K562 (cell line): ENCODE measurements at regions not wholly inside any gene's neighbourhood (a gene's known extent, or its start where the extent isn't known, plus 50 kb on each side); places are given as distances from the start of the nearest gene placed in this dataset.

Experiments
- ATAC-seq: fragments of 200-7000 bp; cut with Tn5 transposase; 3 replicates; pipeline ENCODE4 v1.9.1; 2020; ENCODE audit warnings: moderate library complexity
- BruUV-seq: library from RNA; stranded (reverse); fragments of 400-500 nt; replicated peaks from 2 replicates; lab custom pipeline; 2021; lab: Mats Ljungman, UMichigan
- CTCF ChIA-PET: fragments of 300-600 bp; formaldehyde crosslinking; extraction: SDS; loops from one replicate; lab custom pipeline; 2021; ENCODE audit warnings: low intra/inter-chr PET ratio; lab: Yijun Ruan, JAX
- POLR2A ChIA-PET: fragments of 300-600, 350-650 bp; sonication (Branson Sonifier 250); formaldehyde crosslinking; extraction: SDS; loops from one replicate; lab custom pipeline; 2021; ENCODE audit warnings: antibody characterized with exemption, inconsistent platforms; lab: Yijun Ruan, JAX
- DNase-seq, 4 experiments: peaks; one replicate each; pipeline versions ENCODE4 v3.0.0 to v3.0.0-alpha.2; 2011 to 2018; ENCODE audit warnings: low spot score in 3 of 4, mixed read lengths in 3 of 4; ENCODE audit errors: extremely low read depth in 1 of 4
- FAIRE-seq: peaks from 2 replicates; lab custom pipeline; 2011; peaks lifted over from hg19 to GRCh38; lab: Jason Lieb, UNC
- H2AFZ ChIP-seq: 2 replicates; pipeline ENCODE4 v1.6.0; 2011; ENCODE audit warnings: low read depth, low read length, control low read depth, inconsistent platforms
- H3K27ac ChIP-seq: fragments of 200-600 bp; 3 replicates; pipeline ENCODE4 v1.8.0; 2011; ENCODE audit warnings: low read depth, mild to moderate bottlenecking, control low read depth, inconsistent platforms, low read length, moderate library complexity, mixed read lengths; ENCODE audit errors: extremely low read depth
- H3K27me3 ChIP-seq, 2 experiments: fragments of 300-600 bp in 1 of 2; 2 replicates in 1 of 2; 3 replicates in 1 of 2; pipeline versions ENCODE4 v1.6.0 to v1.8.0; 2011; ENCODE audit warnings: inconsistent platforms in 2 of 2, low read length in 2 of 2, mild to moderate bottlenecking in 1 of 2, mixed read lengths in 1 of 2, moderate library complexity in 1 of 2; ENCODE audit not compliant: control insufficient read depth in 2 of 2, insufficient read depth in 2 of 2
- H3K36me3 ChIP-seq: fragments of 300-600 bp; 3 replicates; pipeline ENCODE4 v1.8.0; 2011; ENCODE audit warnings: mild to moderate bottlenecking, low read length, inconsistent platforms; ENCODE audit not compliant: control insufficient read depth, insufficient read depth
- H3K4me1 ChIP-seq, 2 experiments: fragments of 200-600 bp in 1 of 2; replicated peaks in 1 of 2; 2 replicates in 1 of 2; 3 replicates in 1 of 2; pipeline versions ENCODE4 v1.5.1 to v1.8.0; 2011; ENCODE audit warnings: inconsistent platforms in 2 of 2, low read length in 2 of 2, mild to moderate bottlenecking in 1 of 2, mixed read lengths in 1 of 2, moderate library complexity in 1 of 2; ENCODE audit not compliant: control insufficient read depth in 2 of 2, insufficient read depth in 2 of 2
- H3K4me2 ChIP-seq: 2 replicates; pipeline ENCODE4 v1.6.1; 2011; ENCODE audit warnings: low read length, control low read depth, inconsistent platforms, mixed read lengths; ENCODE audit not compliant: insufficient read depth
- H3K4me3 ChIP-seq: fragments of 200-600 bp; sonication (generic), shearing (Covaris generic); 2 replicates; pipeline ENCODE4 v1.5.1; 2016; ENCODE audit warnings: control low read depth, inconsistent platforms
- H3K79me2 ChIP-seq: fragments of 200-600 bp; 3 replicates; pipeline ENCODE4 v1.8.0; 2011; ENCODE audit warnings: low read length, inconsistent platforms; ENCODE audit not compliant: control insufficient read depth, insufficient read depth
- H3K9ac ChIP-seq, 2 experiments: 2 replicates each; pipeline versions ENCODE4 v1.6.0 to v1.6.1; 2011; ENCODE audit warnings: low read depth in 2 of 2, low read length in 2 of 2, control low read depth in 1 of 2, inconsistent platforms in 1 of 2, mild to moderate bottlenecking in 1 of 2, mixed read lengths in 1 of 2; ENCODE audit not compliant: insufficient read depth in 1 of 2
- H3K9me1 ChIP-seq: one replicate; pipeline ENCODE4 v1.6.0; 2011; ENCODE audit warnings: inconsistent platforms, mild to moderate bottlenecking, low read length, moderate library complexity; ENCODE audit not compliant: control insufficient read depth, insufficient read depth
- H3K9me3 ChIP-seq: replicated peaks from 2 replicates; pipeline ENCODE4 v1.5.1; 2011; ENCODE audit warnings: low read depth, low read length, inconsistent platforms; ENCODE audit not compliant: control insufficient read depth, insufficient read depth
- H4K20me1 ChIP-seq: replicated peaks from 2 replicates; pipeline ENCODE4 v1.6.1; 2011; ENCODE audit warnings: low read length, inconsistent platforms, mixed read lengths; ENCODE audit not compliant: control insufficient read depth, insufficient read depth
- ARID3B ChIP-seq: fragments of 250-450 bp; sonication (Bioruptor Pico); IDR thresholded peaks from 2 replicates; pipeline ENCODE4 v1.4.0; 2020; ENCODE audit warnings: borderline replicate concordance
- BMI1 ChIP-seq: fragments of 150-350 bp; IDR thresholded peaks from 2 replicates; pipeline ENCODE4 v1.6.1; 2014; ENCODE audit warnings: low read length
- E2F8 ChIP-seq: fragments of 450-650 bp; IDR thresholded peaks from 2 replicates; pipeline ENCODE4 v1.7.1; 2018; ENCODE audit warnings: mild to moderate bottlenecking, low read depth; ENCODE audit not compliant: partially characterized antibody
- HDGF ChIP-seq: fragments of 450-650 bp; IDR thresholded peaks from 2 replicates; pipeline ENCODE4 v1.6.1; 2016
- MAFG ChIP-seq: fragments of 450-650 bp; conservative IDR thresholded peaks from 2 replicates; pipeline ENCODE4 v1.6.1; 2016; ENCODE audit warnings: missing genetic modification characterization, missing compliant biosample characterization
- MLX ChIP-seq, 2 experiments: fragments of 450-650 bp in 1 of 2; sonication (generic) in 1 of 2; formaldehyde crosslinking; conservative IDR thresholded peaks; 2 replicates each; pipeline versions ENCODE4 v1.4.0 to v1.8.1; 2020 to 2022; ENCODE audit warnings: mild to moderate bottlenecking in 1 of 2, missing genetic modification reagents in 1 of 2
- NKRF ChIP-seq: fragments of 450-650 bp; IDR thresholded peaks from 2 replicates; pipeline ENCODE4 v1.6.1; 2016; ENCODE audit warnings: borderline replicate concordance
- POLR2A ChIP-seq: fragments of 450-650 bp; conservative IDR thresholded peaks from 2 replicates; pipeline ENCODE4 v1.6.1; 2016
- RBM25 ChIP-seq: fragments of 200-400 bp; formaldehyde crosslinking; IDR thresholded peaks from 2 replicates; pipeline ENCODE4 v1.6.1; 2018; ENCODE audit warnings: low read length, low read depth, moderate library complexity; ENCODE audit not compliant: severe bottlenecking
- RBM39 ChIP-seq: fragments of 200-400 bp; formaldehyde crosslinking; optimal IDR thresholded peaks from 2 replicates; pipeline ENCODE3; 2018; ENCODE audit warnings: low read depth, low read length
- SAFB2 ChIP-seq: fragments of 200-400 bp; formaldehyde crosslinking; IDR thresholded peaks from 2 replicates; pipeline ENCODE4 v1.6.1; 2018; ENCODE audit warnings: borderline replicate concordance, low read length, low read depth, moderate library complexity; ENCODE audit not compliant: severe bottlenecking
- SIN3B ChIP-seq: fragments of 450-650 bp; IDR thresholded peaks from 2 replicates; pipeline ENCODE4 v1.6.1; 2017; ENCODE audit warnings: low read depth, mild to moderate bottlenecking, moderate library complexity
- SMARCA5 ChIP-seq: fragments of 450-650 bp; IDR thresholded peaks from 2 replicates; pipeline ENCODE4 v1.6.1; 2016
- TAF15 ChIP-seq: fragments of 200-400 bp; formaldehyde crosslinking; IDR thresholded peaks from 2 replicates; pipeline ENCODE4 v1.6.1; 2017; ENCODE audit warnings: mild to moderate bottlenecking, low read depth, low read length, moderate library complexity
- ZNF124 ChIP-seq: sonication (generic); formaldehyde crosslinking; IDR thresholded peaks from 2 replicates; pipeline ENCODE4 v1.8.1; 2022; ENCODE audit warnings: missing genetic modification reagents
- ZNF696 ChIP-seq: fragments of 250-450 bp; sonication (Bioruptor Pico); conservative IDR thresholded peaks from 2 replicates; pipeline ENCODE4 v1.4.0; 2020; ENCODE audit warnings: mild to moderate bottlenecking, moderate library complexity
- WGBS: fragments of 100-300 bp; shearing (Covaris generic); methylation state at CpG from one replicate; pipeline ENCODE4 v1.1.6; 2016; ENCODE audit warnings: low coverage, mixed read lengths; ENCODE audit not compliant: insufficient coverage; ENCODE audit errors: missing lambda C conversion rate; 5-methylcytosine and 5-hydroxymethylcytosine counted together
- in situ Hi-C: fragments of 300-500 bp; cut with MboI; formaldehyde crosslinking; loops from 4 replicates; pipeline ENCODE4 v1.15.0; 2018; ENCODE audit warnings: inconsistent platforms, mixed read lengths
- intact Hi-C: fragments of 100-400 bp; cut with micrococcal nuclease; formaldehyde crosslinking; loops from 2 replicates; pipeline ENCODE4 v1.14.2; 2022

GRCh38 chr13:72534951-72535640 is 192.3 kb downstream of the MZT1 start (continued):
- TF ChIP-seq RBM39: no peak
- no peak for TF ChIP-seq ARID3B

GRCh38 chr13:72530471-72530870 is 197.0 kb downstream of the MZT1 start:
- Histone ChIP-seq H3K4me2 (no peak overlapping the region), H4K20me1 (no peaks in the 10 kb centered on the region), H3K27me3 (no peaks in the 10 kb centered on the region), H3K27ac (no peak overlapping the region)
- ATAC-seq: no peak
- POLR2A ChIA-PET: no interaction called here
- 4% methylated on average over 5 of the region's 5 CpGs for WGBS
- TF ChIP-seq ZNF696 (no peak), SIN3B (no peak), E2F8 (no peak), ZNF124 (no peak), MLX (CRISPR knock-in tag; conservative IDR thresholded peaks at IDR 0.05) (no peak), MAFG (tag) (no peak), HDGF (no peak), SAFB2 (no peak), SMARCA5 (no peak), NKRF (no peak), BMI1 (no peak), POLR2A (no peak), TAF15 (no peak), RBM25 (no peak)
- TF ChIP-seq, all 486 proteins: peak for 0
- Histone ChIP-seq H3K4me1 (no peaks in the 10 kb centered on the region), H3K9ac (no peak overlapping the region), H3K4me3 (no peak overlapping the region), H3K36me3 (no peaks in the 10 kb centered on the region), H2AFZ (no peak overlapping the region), H3K9me1 (no peaks in the 10 kb centered on the region), H3K79me2 (no peaks in the 10 kb centered on the region), H3K9me3 (no peaks in the 10 kb centered on the region)
- DNase-seq (no peak), FAIRE-seq (no peak)
- intact Hi-C loops (no loop called here), in situ Hi-C loops (no loop called here)
- CTCF ChIA-PET: no interaction called here
- no TSS peak for BruUV-seq
